ENCODE measurements at regions not wholly inside any gene's neighbourhood (a gene's known extent, or its start where the extent isn't known, plus 50 kb on each side); places are given as distances from the start of the nearest gene placed in this dataset.

DNA sequence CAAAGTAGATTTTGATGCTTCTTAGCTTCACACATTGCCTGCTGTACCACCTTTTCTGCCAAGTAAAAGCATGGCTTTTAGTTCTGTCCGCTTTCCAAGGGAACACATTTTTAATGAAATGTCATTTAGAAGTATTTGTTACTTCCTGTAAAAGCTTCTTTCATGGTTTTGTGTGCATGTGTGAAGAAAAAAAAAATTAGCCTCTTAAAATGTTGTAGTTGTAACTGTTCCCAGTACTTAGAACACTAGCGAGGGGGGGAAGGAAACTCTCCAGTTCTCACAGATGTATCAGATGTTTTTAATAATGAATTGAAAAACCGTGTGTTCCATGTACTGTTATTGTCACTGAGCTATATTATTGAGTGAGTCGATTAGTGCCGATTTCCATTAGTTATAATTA is 568.3 kb upstream of the ADGRL2 start:
- no peak overlapping the region for H3K27ac Mint-ChIP-seq (ENCODE audit: unreplicated experiment)
- intact Hi-C loops (cut with micrococcal nuclease; ENCODE audit: unreplicated experiment), result no loop called here
- no peaks in the 10 kb centered on the region for H3K36me3 Mint-ChIP-seq (ENCODE audit: insufficient read depth, unreplicated experiment)
- H3K4me1 Mint-ChIP-seq (ENCODE audit: low read depth, unreplicated experiment), result no peaks in the 10 kb centered on the region
- CTCF ChIA-PET, result no interaction called here
- no peaks in the 10 kb centered on the region for H3K27me3 Mint-ChIP-seq (ENCODE audit: unreplicated experiment)
- no peak for TF ChIP-seq CTCF (IDR thresholded peaks at IDR 0.05; ENCODE audit: unreplicated experiment)
- no peak overlapping the region for H3K4me3 Mint-ChIP-seq (ENCODE audit: low read depth, unreplicated experiment)
- no peak for DNase-seq
- H3K9me3 Mint-ChIP-seq (ENCODE audit: low read depth, unreplicated experiment), result no peaks in the 10 kb centered on the region
- no TSS peak for BruUV-seq (replicated peaks)

GRCh38 chr1:81231729-81232038 is 569.0 kb upstream of the ADGRL2 start:
- Mint-ChIP-seq H3K9me3 (ENCODE audit: low read depth, unreplicated experiment) (no peaks in the 10 kb centered on the region), H3K4me1 (ENCODE audit: low read depth, unreplicated experiment) (no peaks in the 10 kb centered on the region), H3K27ac (ENCODE audit: unreplicated experiment) (no peak overlapping the region), H3K27me3 (ENCODE audit: unreplicated experiment) (no peaks in the 10 kb centered on the region), H3K4me3 (ENCODE audit: low read depth, unreplicated experiment) (no peak overlapping the region), H3K36me3 (ENCODE audit: insufficient read depth, unreplicated experiment) (no peaks in the 10 kb centered on the region)
- DNase-seq, result no peak
- CTCF ChIA-PET, result interaction anchor here (0.7 kb wide), 1 partner anchor 30 kb away, joined by 5 read pairs; no protein-coding TSS in a partner anchor
- no TSS peak for BruUV-seq (replicated peaks)
- intact Hi-C loops (cut with micrococcal nuclease; ENCODE audit: unreplicated experiment), result no loop called here
- no peak for TF ChIP-seq CTCF (IDR thresholded peaks at IDR 0.05; ENCODE audit: unreplicated experiment)

- H3K4me1 Mint-ChIP-seq (ENCODE audit: low read depth, unreplicated experiment), result no peaks in the 10 kb centered on the region
- H3K27ac Mint-ChIP-seq (ENCODE audit: unreplicated experiment), result no peak overlapping the region
- CTCF ChIA-PET, result interaction anchor here (0.7 kb wide), 1 partner anchor 30 kb away, joined by 5 read pairs; no protein-coding TSS in a partner anchor
These were observed 569.6 kb upstream of the ADGRL2 start for GRCh38 chr1:81230983-81231728.

DNA sequence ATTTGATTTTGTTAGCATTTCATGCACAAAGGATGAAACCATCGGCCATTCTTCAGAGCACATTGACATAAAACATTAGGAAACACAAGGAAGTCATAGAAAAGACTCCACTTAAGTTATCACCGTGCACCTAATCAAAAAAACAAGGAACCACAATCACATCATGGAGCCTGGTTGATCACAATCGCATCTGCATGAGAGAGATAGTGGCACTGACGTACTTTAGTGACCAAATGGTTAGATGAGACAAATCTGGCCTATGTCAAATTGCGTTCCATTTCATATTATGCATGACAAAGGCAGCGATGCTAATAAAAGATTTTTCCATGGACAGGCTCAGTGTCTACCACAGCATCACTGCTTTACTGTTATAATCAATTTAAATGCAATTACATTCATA is 571.8 kb upstream of the ADGRL2 start:
- no TSS peak for BruUV-seq (replicated peaks)

More at GRCh38 chr1:81230983-81231728, 569.6 kb upstream of the ADGRL2 start:
- DNase-seq, result no peak
- TF ChIP-seq CTCF (IDR thresholded peaks at IDR 0.05; ENCODE audit: unreplicated experiment), result no peak
- Mint-ChIP-seq H3K9me3 (ENCODE audit: low read depth, unreplicated experiment) (no peaks in the 10 kb centered on the region), H3K27me3 (ENCODE audit: unreplicated experiment) (no peaks in the 10 kb centered on the region), H3K36me3 (ENCODE audit: insufficient read depth, unreplicated experiment) (no peaks in the 10 kb centered on the region), H3K4me3 (ENCODE audit: low read depth, unreplicated experiment) (no peak overlapping the region)
- intact Hi-C loops (cut with micrococcal nuclease; ENCODE audit: unreplicated experiment), result no loop called here
- no TSS peak for BruUV-seq (replicated peaks)

More for the DNA sequence above, 571.8 kb upstream of the ADGRL2 start:
- Mint-ChIP-seq H3K27me3 (ENCODE audit: unreplicated experiment) (no peaks in the 10 kb centered on the region), H3K4me1 (ENCODE audit: low read depth, unreplicated experiment) (no peaks in the 10 kb centered on the region), H3K36me3 (ENCODE audit: insufficient read depth, unreplicated experiment) (no peaks in the 10 kb centered on the region), H3K27ac (ENCODE audit: unreplicated experiment) (no peak overlapping the region), H3K9me3 (ENCODE audit: low read depth, unreplicated experiment) (no peaks in the 10 kb centered on the region), H3K4me3 (ENCODE audit: low read depth, unreplicated experiment) (no peak overlapping the region)
- intact Hi-C loops (cut with micrococcal nuclease; ENCODE audit: unreplicated experiment), result no loop called here
- no peak for TF ChIP-seq CTCF (IDR thresholded peaks at IDR 0.05; ENCODE audit: unreplicated experiment)
- CTCF ChIA-PET, result no interaction called here
- no peak for DNase-seq
